ENCODE measurements at regions not wholly inside any gene's neighbourhood (a gene's known extent, or its start where the extent isn't known, plus 50 kb on each side); places are given as distances from the start of the nearest gene placed in this dataset.
"Not testable (repeated sequence)": the region's sequence is repeated elsewhere in the genome, so short reads cannot be mapped to it uniquely, and the experiment has no call there.

DNA sequence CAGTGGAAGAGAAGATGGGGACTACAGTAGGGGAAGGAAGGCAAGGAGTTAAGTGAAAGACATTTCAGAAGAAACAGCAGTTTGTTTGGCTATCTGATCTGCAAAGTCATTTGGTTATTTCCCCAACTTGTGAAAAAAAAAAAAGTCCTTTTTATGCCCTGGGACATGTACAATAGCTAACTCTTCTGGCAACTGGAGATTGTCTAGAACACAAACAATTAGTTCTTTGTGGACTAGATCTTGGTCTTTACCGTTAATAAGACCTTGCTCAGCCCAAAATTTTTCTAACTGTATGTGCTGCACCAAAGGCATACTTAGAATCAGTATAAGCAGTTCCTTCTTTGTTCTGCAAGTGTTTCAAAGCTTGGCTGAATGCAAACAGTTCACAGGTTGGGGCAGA, 103.5 kb upstream of the NECTIN3 start:
- no peaks in the 10 kb centered on the region for H3K4me1 Mint-ChIP-seq (ENCODE audit: low read depth)
- H3K36me3 Mint-ChIP-seq (ENCODE audit: low read depth) = no peaks in the 10 kb centered on the region
- no peak for DNase-seq (ENCODE audit: low spot score)
- peaks cover 1% of the 10 kb centered on the region for H3K27me3 Mint-ChIP-seq (ENCODE audit: insufficient read depth)
- no peak overlapping the region for H3K4me3 Mint-ChIP-seq
- H3K9me3 Mint-ChIP-seq = no peaks in the 10 kb centered on the region
- no peak overlapping the region for H3K27ac Mint-ChIP-seq
- intact Hi-C loops (cut with micrococcal nuclease) = no loop called here

DNA sequence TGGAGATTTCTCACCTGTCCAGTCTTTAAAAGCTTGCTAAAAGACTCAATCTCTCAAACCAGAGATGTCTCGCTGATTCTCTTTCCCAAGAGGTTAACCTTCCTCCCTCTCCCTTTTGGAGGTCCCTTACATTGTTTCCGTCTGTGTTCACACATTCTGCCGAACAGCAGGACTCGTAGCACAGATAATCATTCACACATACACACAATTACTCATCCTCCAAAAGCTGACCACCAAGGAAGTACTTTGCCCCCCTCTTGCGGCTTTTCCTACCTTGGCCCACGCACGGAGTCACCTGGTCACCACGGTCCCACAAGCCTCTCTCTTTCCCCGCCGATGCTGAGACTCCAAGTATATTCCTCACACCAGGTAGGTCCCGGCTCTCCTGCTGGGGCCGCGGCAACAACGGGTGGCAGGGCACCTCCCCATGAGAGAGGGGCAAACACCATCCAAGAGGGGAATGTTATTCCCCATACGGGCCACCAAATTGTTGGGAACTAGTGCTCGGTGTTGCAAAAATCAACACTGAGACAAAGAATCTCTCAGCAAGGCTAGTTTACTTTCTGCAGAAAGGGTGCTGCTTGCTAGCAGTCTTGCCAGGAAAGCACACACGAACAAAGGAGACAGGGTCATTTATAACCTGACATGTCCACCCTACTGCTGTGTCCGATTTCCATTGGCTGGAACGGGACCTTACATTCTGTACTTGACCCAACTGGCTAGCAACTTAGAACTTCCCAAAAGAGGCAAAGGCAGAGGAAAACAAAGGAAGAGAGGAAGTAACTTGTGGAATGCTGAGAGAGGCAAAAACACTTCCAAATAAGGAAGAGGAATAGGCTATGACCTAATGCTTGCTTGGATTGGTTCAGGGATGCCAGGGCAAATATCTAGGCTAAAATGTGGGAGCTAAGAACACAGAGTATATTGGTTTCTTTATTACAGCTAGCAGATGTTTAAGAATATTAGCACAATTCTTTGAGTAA, 102.1 kb upstream of the NECTIN3 start:
- Mint-ChIP-seq H3K27ac (no peak overlapping the region), H3K4me1 (ENCODE audit: low read depth) (no peaks in the 10 kb centered on the region), H3K4me3 (no peak overlapping the region), H3K9me3 (no peaks in the 10 kb centered on the region), H3K27me3 (ENCODE audit: insufficient read depth) (peaks cover under 1% of the 10 kb centered on the region), H3K36me3 (ENCODE audit: low read depth) (no peaks in the 10 kb centered on the region)
- DNase-seq (ENCODE audit: low spot score) = no peak
- intact Hi-C loops (cut with micrococcal nuclease) = no loop called here

DNA sequence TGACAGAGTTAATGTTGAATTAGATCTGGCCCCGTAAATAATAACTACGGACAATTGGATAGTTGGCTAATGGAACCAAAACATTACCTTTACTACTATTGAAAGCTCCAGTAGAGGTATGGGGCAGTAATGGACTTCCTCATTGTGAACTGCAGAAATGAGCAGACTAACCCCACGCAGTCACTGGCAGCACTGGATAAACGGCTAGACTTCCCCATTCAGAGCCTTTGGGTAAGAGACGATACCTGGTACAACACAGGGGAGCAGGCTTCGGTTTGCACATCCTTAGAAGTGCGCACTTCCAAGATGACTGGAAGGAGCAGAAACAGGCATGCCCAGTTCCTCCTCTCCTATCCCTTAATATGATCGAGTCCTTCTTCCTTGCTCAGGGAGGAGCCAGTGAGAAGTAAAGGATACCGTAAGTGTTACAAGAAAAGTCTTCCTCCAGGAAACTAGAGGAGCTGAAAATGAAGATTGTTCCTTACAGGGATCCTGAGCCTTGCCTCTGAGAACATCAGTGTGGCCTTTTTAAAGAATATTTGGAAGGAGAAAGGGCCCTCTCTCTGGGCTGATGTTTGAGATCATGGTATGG, 100.5 kb upstream of the NECTIN3 start:
- Mint-ChIP-seq H3K27me3 (ENCODE audit: insufficient read depth) (peaks cover 4% of the 10 kb centered on the region), H3K9me3 (no peaks in the 10 kb centered on the region), H3K4me3 (no peak overlapping the region), H3K36me3 (ENCODE audit: low read depth) (no peaks in the 10 kb centered on the region), H3K27ac (no peak overlapping the region), H3K4me1 (ENCODE audit: low read depth) (no peaks in the 10 kb centered on the region)
- DNase-seq (ENCODE audit: low spot score) = no peak
- intact Hi-C loops (cut with micrococcal nuclease) = no loop called here

GRCh38 chr3:110973263-110973895, 98.2 kb upstream of the NECTIN3 start:
- Mint-ChIP-seq H3K4me1 (ENCODE audit: low read depth) (no peaks in the 10 kb centered on the region), H3K27ac (no peak overlapping the region), H3K36me3 (ENCODE audit: low read depth) (no peaks in the 10 kb centered on the region), H3K27me3 (ENCODE audit: insufficient read depth) (peaks cover 4% of the 10 kb centered on the region), H3K9me3 (no peaks in the 10 kb centered on the region), H3K4me3 (no peak overlapping the region)
- intact Hi-C loops (cut with micrococcal nuclease) = no loop called here
- DNase-seq (ENCODE audit: low spot score) = no peak

GRCh38 chr3:110974902-110975301, 96.7 kb upstream of the NECTIN3 start:
- H3K4me3 Mint-ChIP-seq = no peak overlapping the region
- intact Hi-C loops (cut with micrococcal nuclease) = no loop called here
- H3K27me3 Mint-ChIP-seq (ENCODE audit: insufficient read depth) = peaks cover 4% of the 10 kb centered on the region
- H3K4me1 Mint-ChIP-seq (ENCODE audit: low read depth) = no peaks in the 10 kb centered on the region
- H3K27ac Mint-ChIP-seq = no peak overlapping the region
- no peaks in the 10 kb centered on the region for H3K36me3 Mint-ChIP-seq (ENCODE audit: low read depth)
- no peak for DNase-seq (ENCODE audit: low spot score)
- no peaks in the 10 kb centered on the region for H3K9me3 Mint-ChIP-seq

- H3K4me3 Mint-ChIP-seq = no peak overlapping the region
- H3K27me3 Mint-ChIP-seq (ENCODE audit: insufficient read depth) = peaks cover 3% of the 10 kb centered on the region
- no peaks in the 10 kb centered on the region for H3K4me1 Mint-ChIP-seq (ENCODE audit: low read depth)
- no peaks in the 10 kb centered on the region for H3K36me3 Mint-ChIP-seq (ENCODE audit: low read depth)
- H3K27ac Mint-ChIP-seq = no peak overlapping the region
- H3K9me3 Mint-ChIP-seq = peaks cover 4% of the 10 kb centered on the region
- no peak for DNase-seq (ENCODE audit: low spot score)
- intact Hi-C loops (cut with micrococcal nuclease) = no loop called here
These were observed 87.0 kb upstream of the NECTIN3 start for GRCh38 chr3:110984456-110985250.

GRCh38 chr3:110989446-110989845, 82.2 kb upstream of the NECTIN3 start:
- no peaks in the 10 kb centered on the region for H3K36me3 Mint-ChIP-seq (ENCODE audit: low read depth)
- H3K4me3 Mint-ChIP-seq = no peak overlapping the region

GRCh38 chr3:110995461-110996231, 76.0 kb upstream of the NECTIN3 start:
- Mint-ChIP-seq H3K36me3 (ENCODE audit: low read depth) (no peaks in the 10 kb centered on the region), H3K4me3 (no peak overlapping the region), H3K27me3 (ENCODE audit: insufficient read depth) (peaks cover 3% of the 10 kb centered on the region), H3K9me3 (no peaks in the 10 kb centered on the region), H3K4me1 (ENCODE audit: low read depth) (no peaks in the 10 kb centered on the region), H3K27ac (no peak overlapping the region)
- no peak for DNase-seq (ENCODE audit: low spot score)
- intact Hi-C loops (cut with micrococcal nuclease) = no loop called here

More at GRCh38 chr3:110989446-110989845, 82.2 kb upstream of the NECTIN3 start:
- intact Hi-C loops (cut with micrococcal nuclease) = no loop called here
- DNase-seq (ENCODE audit: low spot score) = no peak
- H3K27ac Mint-ChIP-seq = no peak overlapping the region
- peaks cover 3% of the 10 kb centered on the region for H3K9me3 Mint-ChIP-seq
- H3K4me1 Mint-ChIP-seq (ENCODE audit: low read depth) = no peaks in the 10 kb centered on the region
- H3K27me3 Mint-ChIP-seq (ENCODE audit: insufficient read depth) = peaks cover 3% of the 10 kb centered on the region

DNA sequence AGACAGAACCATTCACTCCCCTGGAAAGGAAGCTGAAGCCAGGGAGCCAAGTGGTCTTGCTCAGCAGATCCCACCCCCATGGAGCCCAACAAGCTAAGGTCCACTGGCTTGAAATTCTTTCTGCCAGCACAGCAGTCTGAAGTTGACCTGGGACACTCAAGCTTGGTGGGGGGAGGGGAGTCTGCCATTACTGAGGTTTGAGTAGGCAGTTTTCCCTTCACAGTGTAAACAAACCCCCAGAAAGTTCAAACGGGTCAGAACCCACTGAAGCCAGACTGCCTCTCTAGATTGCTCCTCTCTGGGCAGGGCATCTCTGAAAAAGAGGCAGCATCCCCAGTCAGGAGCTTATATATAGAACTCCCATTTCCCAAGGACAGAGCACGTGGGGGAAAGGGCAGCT, 72.8 kb upstream of the NECTIN3 start:
- DNase-seq (ENCODE audit: low spot score); H3K4me1 Mint-ChIP-seq (ENCODE audit: low read depth); intact Hi-C loops (cut with micrococcal nuclease); H3K9me3 Mint-ChIP-seq; H3K27ac Mint-ChIP-seq; H3K27me3 Mint-ChIP-seq (ENCODE audit: insufficient read depth); H3K36me3 Mint-ChIP-seq (ENCODE audit: low read depth); H3K4me3 Mint-ChIP-seq: not testable (repeated sequence)

GRCh38 chr3:111006485-111006884, 65.1 kb upstream of the NECTIN3 start:
- H3K4me1 Mint-ChIP-seq (ENCODE audit: low read depth); H3K4me3 Mint-ChIP-seq; H3K27me3 Mint-ChIP-seq (ENCODE audit: insufficient read depth); intact Hi-C loops (cut with micrococcal nuclease); H3K27ac Mint-ChIP-seq; DNase-seq (ENCODE audit: low spot score); H3K9me3 Mint-ChIP-seq; H3K36me3 Mint-ChIP-seq (ENCODE audit: low read depth): not testable (repeated sequence)

DNA sequence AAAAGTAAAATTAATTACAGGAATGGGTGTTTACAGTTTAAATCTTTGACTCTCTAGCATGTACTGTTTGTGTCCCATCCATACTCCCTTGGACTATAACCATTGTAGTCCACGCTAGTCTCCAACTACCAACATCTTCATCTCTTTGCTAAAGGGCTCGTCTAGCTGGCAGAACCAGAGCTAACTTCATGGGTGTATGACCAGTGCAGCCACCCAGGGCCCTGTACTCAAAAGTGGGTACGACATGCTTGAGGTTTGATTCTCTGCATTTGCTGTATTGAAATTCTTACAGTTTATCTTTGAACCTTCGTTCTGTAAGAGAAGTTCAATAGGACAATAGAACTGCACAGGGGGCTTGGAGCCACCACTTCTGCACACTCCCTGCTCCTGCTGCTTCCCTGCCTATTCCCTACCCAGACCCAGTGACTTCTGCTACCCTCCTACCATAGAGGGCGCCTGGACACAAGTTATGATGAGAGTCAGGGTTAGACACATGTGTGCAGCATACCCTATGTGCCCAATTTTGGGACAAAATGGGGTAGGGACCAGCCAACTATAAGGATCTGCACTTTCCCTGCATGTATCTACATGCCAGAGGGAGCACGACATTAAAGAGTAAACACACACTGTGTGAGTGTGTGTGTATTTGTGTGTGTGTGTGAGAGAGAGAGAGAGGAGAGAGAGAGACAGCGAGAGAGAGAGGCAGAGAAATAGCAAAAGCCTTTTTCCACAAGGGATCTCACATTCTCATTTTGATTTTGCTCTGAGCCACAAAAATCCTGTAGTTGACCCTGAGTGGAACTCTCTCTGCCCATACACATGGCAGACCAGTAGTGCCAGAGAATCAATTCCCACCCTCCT, 59.0 kb upstream of the NECTIN3 start:
- H3K36me3 Mint-ChIP-seq (ENCODE audit: low read depth) = no peaks in the 10 kb centered on the region
- intact Hi-C loops (cut with micrococcal nuclease) = loop anchor here (1.0 to 2.0 kb wide), 2 partner anchors 326 to 530 kb away; partner anchors contain the start of gene CD96

More for the DNA sequence above, 59.0 kb upstream of the NECTIN3 start:
- H3K4me1 Mint-ChIP-seq (ENCODE audit: low read depth) = no peaks in the 10 kb centered on the region
- no peaks in the 10 kb centered on the region for H3K27me3 Mint-ChIP-seq (ENCODE audit: insufficient read depth)
- no peak for DNase-seq (ENCODE audit: low spot score)
- H3K9me3 Mint-ChIP-seq = no peaks in the 10 kb centered on the region
- no peak overlapping the region for H3K27ac Mint-ChIP-seq
- H3K4me3 Mint-ChIP-seq = no peak overlapping the region

All from activated T-helper 1 cell treated with anti-CD3 and anti-CD28 coated beads, Interleukin-12 subunit alpha, Interleukin-12 subunit beta, Interleukin-2, Interleukin-4 antibody, amounts not matched to agents 30 ng/mL and 10 ng/mL and 1 ng/mL, durations not matched to agents 14 hours and 24 hours and 36 hours (primary cell).